Eye (tissue), 1 donor: ENCODE measurements at regions not wholly inside any gene's neighbourhood (a gene's known extent, or its start where the extent isn't known, plus 50 kb on each side); places are given as distances from the start of the nearest gene placed in this dataset.
A peak's percentile ranks its signal among the peaks of the same experiment; 100 is the strongest.
"Not testable (repeated sequence)": the region's sequence is repeated elsewhere in the genome, so short reads cannot be mapped to it uniquely, and the experiment has no call there.

Source experiments
- DNase-seq: peaks from one replicate; pipeline ENCODE4 v3.0.0-alpha.2; 2015

GRCh38 chr6:168255283-168255881, 64.2 kb downstream of the DACT2 start:
- DNase-seq, result no peak

GRCh38 chr6:168252267-168252666, 67.3 kb downstream of the DACT2 start:
- DNase-seq, result no peak

GRCh38 chr6:168250250-168250649, 69.3 kb downstream of the DACT2 start:
- no peak for DNase-seq

- no peak for DNase-seq
Observed at GRCh38 chr6:168249746-168250145, 69.8 kb downstream of the DACT2 start.

- DNase-seq, result no peak
Observed at GRCh38 chr6:168248148-168248620, 71.4 kb downstream of the DACT2 start.

- peak; percentile 59 for DNase-seq
Observed at GRCh38 chr6:168247443-168248147, 72.0 kb downstream of the DACT2 start.

GRCh38 chr6:168244961-168245551, 74.5 kb downstream of the DACT2 start:
- no peak for DNase-seq

GRCh38 chr6:168243812-168244376, 75.7 kb downstream of the DACT2 start:
- no peak for DNase-seq

- DNase-seq, result no peak
Observed at GRCh38 chr6:168242940-168243225, 76.7 kb downstream of the DACT2 start.

- no peak for DNase-seq
Observed at GRCh38 chr6:168242111-168242939, 77.3 kb downstream of the DACT2 start.

- DNase-seq, result no peak
Observed at GRCh38 chr6:168240160-168240559, 79.4 kb downstream of the DACT2 start.

- DNase-seq, result no peak
Observed at GRCh38 chr6:168239044-168239773, 80.4 kb downstream of the DACT2 start.

GRCh38 chr6:168238159-168238909, 81.2 kb downstream of the DACT2 start:
- DNase-seq, result no peak

GRCh38 chr6:168233875-168234213, 85.7 kb downstream of the DACT2 start:
- not testable (repeated sequence) for DNase-seq

GRCh38 chr6:168232989-168233874, 86.3 kb downstream of the DACT2 start:
- no peak for DNase-seq

GRCh38 chr6:168232528-168232927, 87.0 kb downstream of the DACT2 start:
- DNase-seq, result no peak

- no peak for DNase-seq
Observed at GRCh38 chr6:168232062-168232461, 87.5 kb downstream of the DACT2 start.

- DNase-seq, result no peak
Observed at GRCh38 chr6:168231393-168231957, 88.1 kb downstream of the DACT2 start.

GRCh38 chr6:168229368-168229752, 90.2 kb downstream of the DACT2 start:
- no peak for DNase-seq

- no peak for DNase-seq
Observed at GRCh38 chr6:168228676-168229367, 90.8 kb downstream of the DACT2 start.
